MG63 (cell line): ENCODE measurements at regions not wholly inside any gene's neighbourhood (a gene's known extent, or its start where the extent isn't known, plus 50 kb on each side); places are given as distances from the start of the nearest gene placed in this dataset.

Source experiments
- DNase-seq: peaks from one replicate; pipeline ENCODE4 v3.0.0-alpha.2; 2020
- H3K27me3 ChIP-seq: fragments of 250-450 bp; sonication (Bioruptor Pico); 2 replicates; pipeline ENCODE4 v1.5.1; 2020; ENCODE audit warnings: mild to moderate bottlenecking, moderate library complexity
- H3K36me3 ChIP-seq: fragments of 250-450 bp; sonication (Bioruptor Pico); 2 replicates; pipeline ENCODE4 v1.5.1; 2020; ENCODE audit warnings: mild to moderate bottlenecking, moderate library complexity
- H3K4me3 ChIP-seq: fragments of 250-450 bp; sonication (Bioruptor Pico); 2 replicates; pipeline ENCODE4 v1.5.1; 2020; ENCODE audit warnings: mild to moderate bottlenecking, moderate library complexity
- H3K9me3 ChIP-seq: fragments of 250-450 bp; sonication (Bioruptor Pico); 2 replicates; pipeline ENCODE4 v1.5.1; 2020; ENCODE audit warnings: mild to moderate bottlenecking, moderate library complexity

DNA sequence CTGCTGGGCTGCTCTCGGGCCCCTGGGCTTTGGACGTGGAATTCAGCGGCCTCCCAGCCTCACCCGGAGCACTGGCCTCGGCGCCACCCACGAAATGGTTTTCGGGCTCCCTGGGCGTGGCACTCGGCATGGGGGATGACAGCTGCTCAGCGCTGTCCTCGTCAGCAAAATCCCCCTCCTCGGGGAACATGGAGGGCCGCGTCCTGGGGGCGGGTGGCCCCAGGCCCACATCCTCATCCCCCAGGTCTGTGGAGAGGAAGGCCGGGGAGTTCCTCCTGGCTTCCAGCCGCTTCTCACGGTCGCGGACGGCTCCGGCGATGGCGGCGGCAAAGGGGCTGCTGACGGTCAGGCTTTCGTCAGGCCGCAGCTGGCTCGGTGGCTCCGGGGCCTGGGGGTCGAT is 88.4 kb downstream of the CTTN start:
- H3K9me3 ChIP-seq, result no peaks in the 10 kb centered on the region
- no peak for DNase-seq

DNA sequence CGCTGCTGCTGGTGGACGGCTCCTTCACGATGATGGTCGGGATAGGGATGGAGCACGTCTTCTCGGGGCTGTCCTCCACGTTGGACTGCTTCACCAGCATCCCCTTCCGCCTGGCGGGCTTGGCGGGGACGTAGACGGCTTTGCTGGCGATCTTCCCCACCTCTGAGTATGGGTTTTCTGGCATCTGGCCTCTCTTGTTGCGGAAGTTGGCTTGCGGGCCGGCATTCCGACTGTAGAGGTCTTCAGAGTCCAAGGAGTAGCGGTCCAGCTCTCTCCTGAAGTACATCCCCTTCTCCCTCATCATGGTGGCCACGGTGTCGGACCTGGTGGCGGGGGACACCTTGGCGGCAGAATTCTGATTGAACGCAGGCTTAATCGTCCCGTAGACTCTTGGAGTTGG is 88.8 kb downstream of the CTTN start:
- H3K9me3 ChIP-seq, result peaks cover 2% of the 10 kb centered on the region; the same call in 1 of the 2 replicates
- no peaks in the 10 kb centered on the region for H3K27me3 ChIP-seq
- H3K36me3 ChIP-seq, result no peaks in the 10 kb centered on the region
- H3K4me3 ChIP-seq, result no peak overlapping the region
- no peak for DNase-seq

More for the DNA sequence above, 88.4 kb downstream of the CTTN start:
- Histone ChIP-seq H3K4me3 (no peak overlapping the region), H3K36me3 (no peaks in the 10 kb centered on the region), H3K27me3 (no peaks in the 10 kb centered on the region)

DNA sequence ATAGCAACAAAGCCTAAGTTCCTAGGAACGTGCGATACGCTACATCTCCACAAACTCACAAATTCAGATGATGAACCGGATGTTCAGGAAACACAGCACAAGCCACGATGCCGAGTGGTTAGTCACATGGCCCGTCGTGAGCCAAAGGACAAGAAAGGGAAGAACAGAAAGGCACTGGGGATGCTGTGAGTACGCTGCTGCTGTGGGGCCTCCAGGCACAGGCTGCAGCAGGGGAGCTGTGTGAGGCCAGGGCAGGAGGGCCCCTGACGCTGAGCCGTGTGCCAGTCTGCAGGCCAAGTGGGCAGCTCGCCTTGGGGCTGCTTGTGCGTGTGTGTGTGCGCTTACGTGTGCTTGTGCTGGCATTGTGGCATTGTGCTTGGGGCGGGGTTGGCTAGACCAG is 89.4 kb downstream of the CTTN start:
- DNase-seq, result no peak
- H3K9me3 ChIP-seq, result peaks cover 2% of the 10 kb centered on the region; the same call in 1 of the 2 replicates

DNA sequence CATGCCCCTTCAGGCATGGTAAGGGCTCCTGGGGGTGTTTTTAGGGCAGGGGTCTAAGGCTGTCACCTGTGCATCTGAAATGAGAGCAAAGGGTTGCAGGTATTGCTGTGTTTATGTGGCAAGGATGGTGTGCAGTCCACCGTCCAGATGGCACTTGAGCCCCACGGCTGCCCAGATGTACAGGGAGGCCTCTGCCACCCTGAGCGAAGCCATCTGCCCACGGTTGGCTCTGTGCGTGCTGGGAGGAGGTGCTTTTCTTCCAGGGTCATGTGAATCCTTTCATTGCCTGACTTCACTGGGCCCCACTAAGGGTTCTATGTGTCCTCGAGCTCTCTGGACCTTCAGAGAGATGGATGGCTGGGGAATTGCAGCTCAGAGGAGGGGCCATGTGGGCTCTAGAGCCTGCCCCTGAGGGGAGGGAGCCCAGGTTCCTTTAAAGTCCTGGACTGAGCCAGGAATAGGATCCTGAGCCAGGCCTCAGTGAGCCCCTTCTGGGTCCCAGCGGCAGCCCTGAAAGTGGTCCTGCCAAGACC is 89.9 kb downstream of the CTTN start:
- no peak for DNase-seq
- Histone ChIP-seq H3K36me3 (no peaks in the 10 kb centered on the region), H3K27me3 (no peaks in the 10 kb centered on the region), H3K4me3 (no peak overlapping the region), H3K9me3 (peaks cover 2% of the 10 kb centered on the region; the same call in 1 of the 2 replicates)

More for the DNA sequence above, 89.4 kb downstream of the CTTN start:
- Histone ChIP-seq H3K36me3 (no peaks in the 10 kb centered on the region), H3K27me3 (no peaks in the 10 kb centered on the region), H3K4me3 (no peak overlapping the region)

- peaks cover 2% of the 10 kb centered on the region; the same call in 1 of the 2 replicates for H3K9me3 ChIP-seq
- no peaks in the 10 kb centered on the region for H3K27me3 ChIP-seq
- DNase-seq, result no peak
- no peak overlapping the region for H3K4me3 ChIP-seq
- H3K36me3 ChIP-seq, result no peaks in the 10 kb centered on the region
Measured at GRCh38 chr11:70489276-70489675, 90.9 kb downstream of the CTTN start.

- no peak for DNase-seq
- Histone ChIP-seq H3K27me3 (no peaks in the 10 kb centered on the region), H3K36me3 (no peaks in the 10 kb centered on the region), H3K4me3 (no peak overlapping the region), H3K9me3 (peaks cover 2% of the 10 kb centered on the region; the same call in 1 of the 2 replicates)
Measured at GRCh38 chr11:70490208-70490607, 91.9 kb downstream of the CTTN start.

DNA sequence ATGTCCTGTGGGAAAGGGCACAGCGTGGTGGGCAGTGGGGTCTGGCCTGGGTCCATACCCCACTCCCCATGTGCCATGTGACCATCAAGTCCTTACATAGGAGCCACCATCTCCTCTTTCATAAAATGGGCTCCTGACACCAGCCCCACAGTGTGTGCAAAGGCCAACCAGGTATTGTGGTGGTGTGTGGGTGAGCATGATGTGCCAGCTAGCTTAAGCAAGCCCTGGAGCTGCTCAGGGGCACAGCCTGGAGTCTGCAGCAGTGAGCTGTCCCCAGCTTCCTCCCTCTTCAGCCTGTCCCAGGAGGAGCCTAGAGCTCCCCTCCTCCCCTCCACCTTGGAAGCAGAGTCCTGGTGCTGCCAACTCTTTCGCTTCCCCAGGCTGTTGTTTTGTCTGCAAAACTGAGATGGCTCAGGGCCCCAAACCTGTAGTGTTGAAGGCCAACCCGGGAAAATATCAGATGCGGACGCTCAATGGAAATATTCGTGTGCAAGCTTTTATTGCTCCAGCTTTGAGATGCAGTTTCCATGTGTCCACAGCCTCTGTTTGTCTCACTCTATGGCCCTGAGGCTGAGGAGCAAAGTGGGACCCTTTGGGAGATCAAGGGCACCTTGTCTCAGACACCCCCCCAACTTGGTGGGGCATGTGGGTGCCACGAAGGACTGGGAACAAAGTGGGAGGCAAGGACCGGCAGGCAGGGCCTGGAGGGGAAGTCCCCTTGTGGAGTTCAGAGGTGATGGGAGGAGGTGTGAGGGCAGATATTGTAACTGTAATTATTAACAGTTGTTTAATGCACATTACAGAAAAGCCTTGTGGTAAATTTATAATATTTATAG is 92.6 kb downstream of the CTTN start:
- DNase-seq, result no peak
- H3K9me3 ChIP-seq, result peaks cover 2% of the 10 kb centered on the region; the same call in 1 of the 2 replicates
- H3K27me3 ChIP-seq, result no peaks in the 10 kb centered on the region
- H3K4me3 ChIP-seq, result no peak overlapping the region
- H3K36me3 ChIP-seq, result no peaks in the 10 kb centered on the region

DNA sequence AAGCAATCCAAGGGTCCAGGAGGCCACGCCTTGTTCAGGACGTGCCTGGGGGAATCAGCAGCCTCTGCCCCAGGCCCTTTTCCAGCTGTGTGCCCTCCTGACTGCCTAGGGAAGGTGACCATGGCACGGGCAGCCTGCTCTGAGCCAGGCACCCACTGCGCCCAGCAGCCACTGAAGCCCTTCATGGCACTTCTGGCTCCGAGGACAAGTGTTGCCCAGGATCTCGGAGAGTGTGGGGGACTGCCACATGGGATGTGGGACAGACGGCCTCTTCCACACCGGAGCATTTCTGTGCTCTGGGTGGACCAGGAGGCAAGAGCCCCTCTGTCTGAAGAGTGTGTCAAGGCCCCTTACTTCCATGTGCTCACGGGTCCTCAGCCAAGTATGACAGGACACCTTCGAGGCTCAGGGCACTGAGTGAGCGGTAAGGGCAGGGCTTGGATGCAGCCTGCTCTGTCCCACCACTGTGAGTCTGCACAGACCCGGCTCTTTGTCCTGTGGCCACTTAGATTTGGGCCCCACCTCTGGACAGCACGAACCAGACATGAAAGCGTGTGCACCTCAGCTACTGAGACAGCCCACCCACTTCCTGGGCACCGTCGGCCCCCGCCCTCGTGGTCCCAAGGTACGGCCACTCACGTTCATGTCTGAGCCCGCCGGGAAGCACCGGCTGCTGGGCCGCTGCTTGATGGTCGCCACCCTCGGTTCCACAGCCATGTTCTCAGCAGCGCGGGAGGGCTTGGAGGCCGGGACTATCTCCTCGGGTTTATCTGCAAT is 93.6 kb downstream of the CTTN start:
- no peaks in the 10 kb centered on the region for H3K36me3 ChIP-seq
- H3K27me3 ChIP-seq, result no peaks in the 10 kb centered on the region
- peaks cover 2% of the 10 kb centered on the region; the same call in 1 of the 2 replicates for H3K9me3 ChIP-seq
- H3K4me3 ChIP-seq, result no peak overlapping the region
- no peak for DNase-seq

GRCh38 chr11:70493089-70493474 is 94.8 kb downstream of the CTTN start:
- Histone ChIP-seq H3K9me3 (peaks cover 2% of the 10 kb centered on the region; the same call in 1 of the 2 replicates), H3K27me3 (no peaks in the 10 kb centered on the region), H3K4me3 (no peak overlapping the region), H3K36me3 (no peaks in the 10 kb centered on the region)
- DNase-seq, result no peak

- no peak for DNase-seq
- peaks cover 2% of the 10 kb centered on the region; the same call in 1 of the 2 replicates for H3K9me3 ChIP-seq
- H3K27me3 ChIP-seq, result no peaks in the 10 kb centered on the region
- no peak overlapping the region for H3K4me3 ChIP-seq
- no peaks in the 10 kb centered on the region for H3K36me3 ChIP-seq
Measured at GRCh38 chr11:70493891-70494290, 95.6 kb downstream of the CTTN start.

GRCh38 chr11:70494559-70495350 is 96.4 kb downstream of the CTTN start:
- Histone ChIP-seq H3K4me3 (no peak overlapping the region), H3K36me3 (no peaks in the 10 kb centered on the region), H3K9me3 (peaks cover 2% of the 10 kb centered on the region; the same call in 1 of the 2 replicates), H3K27me3 (no peaks in the 10 kb centered on the region)
- no peak for DNase-seq

DNA sequence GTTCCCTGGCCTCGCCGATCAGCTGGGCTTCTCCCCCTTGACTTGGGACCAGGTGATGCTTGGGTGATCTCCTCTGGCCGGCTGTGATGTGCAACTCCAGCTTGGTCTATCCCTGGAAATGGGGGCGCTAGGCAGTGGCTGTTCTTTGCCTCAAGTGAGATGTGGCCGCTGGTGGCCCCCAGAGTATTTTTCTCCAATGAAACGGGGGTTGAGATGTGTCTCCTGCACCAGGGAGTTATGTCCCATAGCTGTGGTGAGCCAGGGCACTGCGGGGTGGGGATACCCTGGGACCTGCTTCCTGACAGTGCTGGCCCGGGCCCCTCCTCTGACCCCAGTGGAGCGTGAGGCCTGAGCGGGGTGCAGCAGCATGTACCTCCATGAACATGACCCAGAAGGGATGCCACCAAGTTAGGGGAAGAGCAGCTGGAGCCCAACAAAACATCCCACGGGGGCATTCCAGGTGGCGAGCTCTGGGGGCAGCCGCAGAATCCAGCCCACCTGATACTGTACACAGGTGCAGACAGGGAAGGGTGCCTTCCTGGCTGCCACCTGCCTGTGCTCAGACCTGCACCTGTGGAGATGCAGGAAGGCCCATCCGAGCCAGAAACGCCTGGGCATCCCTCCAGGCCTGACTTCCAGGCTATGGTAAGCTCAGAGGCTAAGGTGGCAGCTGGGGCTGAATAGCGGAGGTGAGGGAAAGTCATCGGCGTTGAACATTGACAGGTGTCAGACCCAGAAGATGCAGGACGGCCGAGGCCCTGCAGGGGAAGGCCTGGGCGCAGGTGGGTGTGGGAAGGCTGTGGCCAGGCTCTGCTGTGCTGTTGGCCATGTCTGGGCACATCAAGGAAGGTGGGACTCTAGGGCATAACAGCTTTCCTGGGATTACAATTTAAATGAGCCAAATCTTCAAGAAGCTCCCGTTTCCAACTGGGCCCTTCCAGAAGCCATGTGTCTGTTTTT is 97.3 kb downstream of the CTTN start:
- Histone ChIP-seq H3K36me3 (no peaks in the 10 kb centered on the region), H3K9me3 (peaks cover 2% of the 10 kb centered on the region; the same call in 1 of the 2 replicates), H3K27me3 (no peaks in the 10 kb centered on the region), H3K4me3 (no peak overlapping the region)
- DNase-seq, result no peak

GRCh38 chr11:70496591-70497535 is 98.5 kb downstream of the CTTN start:
- DNase-seq, result no peak
- Histone ChIP-seq H3K9me3 (peaks cover 1% of the 10 kb centered on the region; the same call in 1 of the 2 replicates), H3K4me3 (no peak overlapping the region), H3K27me3 (no peaks in the 10 kb centered on the region), H3K36me3 (no peaks in the 10 kb centered on the region)

- Histone ChIP-seq H3K4me3 (no peak overlapping the region), H3K36me3 (no peaks in the 10 kb centered on the region), H3K27me3 (no peaks in the 10 kb centered on the region), H3K9me3 (no peaks in the 10 kb centered on the region)
- DNase-seq, result no peak
Measured at GRCh38 chr11:70497536-70498075, 99.3 kb downstream of the CTTN start.
